ENCODE measurements at regions not wholly inside any gene's neighbourhood (a gene's known extent, or its start where the extent isn't known, plus 50 kb on each side); places are given as distances from the start of the nearest gene placed in this dataset.

GRCh38 chr20:22823119-22823518, 212.0 kb upstream of the SSTR4 start:
- intact Hi-C loops (cut with micrococcal nuclease; ENCODE audit: unreplicated experiment) (no loop called here), in situ Hi-C loops (cut with MboI) (no loop called here)
- no peaks in the 10 kb centered on the region for H4K20me1 ChIP-seq (ENCODE audit: control insufficient read depth, insufficient read depth)
- SMC1A ChIA-PET (ENCODE audit: uncharacterized antibody, unreplicated experiment) = no interaction called here
- H3K27me3 ChIP-seq (replicated peaks in 1 of 2; ENCODE audit: control insufficient read depth in 2 of 2, insufficient read depth in 2 of 2, low read length in 1 of 2) = no peaks in the 10 kb centered on the region
- BruUV-seq (replicated peaks) = no TSS peak
- H3K27ac ChIP-seq (ENCODE audit: control insufficient read depth, insufficient read depth) = no peak overlapping the region
- H3K9me3 ChIP-seq (replicated peaks; ENCODE audit: control insufficient read depth, insufficient read depth, low read length) = no peaks in the 10 kb centered on the region
- ATAC-seq (no peak), FAIRE-seq (no peak), DNase-seq (ENCODE audit: low read depth, low spot score) (no peak)
- no peaks in the 10 kb centered on the region for H3K79me2 ChIP-seq (ENCODE audit: control insufficient read depth, insufficient read depth, low read length)
- no peaks in the 10 kb centered on the region for H3K4me1 ChIP-seq (ENCODE audit: control insufficient read depth, insufficient read depth, low read length)
- POLR2A ChIA-PET = no interaction called here
- no peak overlapping the region for H3K4me3 ChIP-seq
- H3K4me2 ChIP-seq (ENCODE audit: control insufficient read depth, insufficient read depth) = no peak overlapping the region
- H3K36me3 ChIP-seq (ENCODE audit: control insufficient read depth in 2 of 2, insufficient read depth in 2 of 2, low read length in 1 of 2) = no peaks in the 10 kb centered on the region
- RAD21 ChIA-PET (ENCODE audit: unreplicated experiment) = no interaction called here
- WGBS (ENCODE audit: insufficient coverage, insufficient replicate concordance, low lambda C conversion rate, missing lambda C conversion rate) = 53% methylated on average over 6 of the region's 6 CpGs
- no peak for TF ChIP-seq POLR2AphosphoS2 (IDR thresholded peaks at IDR 0.05; ENCODE audit: low read depth, low read length)
- no peak for TF ChIP-seq CREB1 (IDR thresholded peaks at IDR 0.05; ENCODE audit: low read depth)
- TF ChIP-seq MXI1 (IDR thresholded peaks at IDR 0.05; ENCODE audit: low read depth, low read length) = no peak
- no peak for TF ChIP-seq CREM (IDR thresholded peaks at IDR 0.05; ENCODE audit: low read depth)
- TF ChIP-seq SREBF1 (IDR thresholded peaks at IDR 0.05; ENCODE audit: low read length) = no peak
- no peak for TF ChIP-seq ASH2L (IDR thresholded peaks at IDR 0.05; ENCODE audit: borderline replicate concordance, low read depth)
- no peak for TF ChIP-seq LARP7 (IDR thresholded peaks at IDR 0.05)
- TF ChIP-seq NR2F1 (conservative IDR thresholded peaks at IDR 0.05) = no peak
- no peak for TF ChIP-seq RFX5 (IDR thresholded peaks at IDR 0.05; ENCODE audit: low read depth, low read length)
- TF ChIP-seq E4F1 (IDR thresholded peaks at IDR 0.05; ENCODE audit: borderline replicate concordance, partially characterized antibody) = no peak
- TF ChIP-seq PRDM15 (CRISPR knock-in tag; IDR thresholded peaks at IDR 0.05) = no peak
- CTCF ChIA-PET = interaction anchor here (0.6 kb wide), 1 partner anchor 1775 kb away, joined by 3 read pairs; no protein-coding TSS in a partner anchor
- no peak overlapping the region for H3K9ac ChIP-seq (ENCODE audit: control insufficient read depth, insufficient read depth, low read length)
- H2AFZ ChIP-seq (ENCODE audit: control insufficient read depth, low read depth, low read length) = no peak overlapping the region

All from GM12878 (cell line).